HG02973 (cell line): ENCODE measurements at regions not wholly inside any gene's neighbourhood (a gene's known extent, or its start where the extent isn't known, plus 50 kb on each side); places are given as distances from the start of the nearest gene placed in this dataset.
"Not testable (repeated sequence)": the region's sequence is repeated elsewhere in the genome, so short reads cannot be mapped to it uniquely, and the experiment has no call there.

Source experiments
- ATAC-seq: cut with Tn5 transposase; IDR thresholded peaks from one replicate; pipeline ENCODE4 v1.9.1; 2021; ENCODE audit warnings: moderate library complexity; ENCODE audit not compliant: unreplicated experiment

- ATAC-seq: no peak
Observed at GRCh38 chr14:88981948-88982347, 157.5 kb downstream of the TTC8 start.

GRCh38 chr14:88983755-88984154 lies 159.3 kb downstream of the TTC8 start:
- no peak for ATAC-seq

GRCh38 chr14:88985654-88986053 lies 161.2 kb downstream of the TTC8 start:
- no peak for ATAC-seq

- no peak for ATAC-seq
Observed at GRCh38 chr14:88986146-88986841, 161.8 kb downstream of the TTC8 start.

GRCh38 chr14:88986908-88987307 lies 162.5 kb downstream of the TTC8 start:
- ATAC-seq: not testable (repeated sequence)

- no peak for ATAC-seq
Observed at GRCh38 chr14:88987516-88987915, 163.1 kb downstream of the TTC8 start.

- no peak for ATAC-seq
Observed at GRCh38 chr14:88989911-88990310, 165.5 kb downstream of the TTC8 start.

GRCh38 chr14:88990856-88991255 lies 166.4 kb downstream of the TTC8 start:
- ATAC-seq: no peak

GRCh38 chr14:88992011-88992410 lies 167.6 kb downstream of the TTC8 start:
- no peak for ATAC-seq

GRCh38 chr14:88993946-88994345 lies 169.5 kb downstream of the TTC8 start:
- no peak for ATAC-seq

- no peak for ATAC-seq
Observed at GRCh38 chr14:88995437-88996198, 171.2 kb downstream of the TTC8 start.

GRCh38 chr14:88998027-88998426 lies 173.6 kb downstream of the TTC8 start:
- no peak for ATAC-seq

GRCh38 chr14:88999137-88999536 lies 174.7 kb downstream of the TTC8 start:
- ATAC-seq: no peak

GRCh38 chr14:89000007-89000942 lies 175.8 kb downstream of the TTC8 start:
- no peak for ATAC-seq

GRCh38 chr14:89004166-89004565 lies 179.7 kb downstream of the TTC8 start:
- no peak for ATAC-seq

- ATAC-seq: no peak
Observed at GRCh38 chr14:89007906-89008305, 183.5 kb downstream of the TTC8 start.

GRCh38 chr14:89011355-89012281 lies 187.2 kb downstream of the TTC8 start:
- ATAC-seq: no peak

GRCh38 chr14:89012282-89013097 lies 188.0 kb downstream of the TTC8 start:
- ATAC-seq: no peak

GRCh38 chr14:89013098-89013504 lies 188.7 kb downstream of the TTC8 start:
- no peak for ATAC-seq
